Glomerular visceral epithelial cell (primary cell): ENCODE measurements at regions not wholly inside any gene's neighbourhood (a gene's known extent, or its start where the extent isn't known, plus 50 kb on each side); places are given as distances from the start of the nearest gene placed in this dataset.
"Not testable (repeated sequence)": the region's sequence is repeated elsewhere in the genome, so short reads cannot be mapped to it uniquely, and the experiment has no call there.

ENCODE experiments used
- DNase-seq: peaks from one replicate; pipeline ENCODE4 v3.0.0-alpha.2; 2016; ENCODE audit errors: extremely low spot score

DNA sequence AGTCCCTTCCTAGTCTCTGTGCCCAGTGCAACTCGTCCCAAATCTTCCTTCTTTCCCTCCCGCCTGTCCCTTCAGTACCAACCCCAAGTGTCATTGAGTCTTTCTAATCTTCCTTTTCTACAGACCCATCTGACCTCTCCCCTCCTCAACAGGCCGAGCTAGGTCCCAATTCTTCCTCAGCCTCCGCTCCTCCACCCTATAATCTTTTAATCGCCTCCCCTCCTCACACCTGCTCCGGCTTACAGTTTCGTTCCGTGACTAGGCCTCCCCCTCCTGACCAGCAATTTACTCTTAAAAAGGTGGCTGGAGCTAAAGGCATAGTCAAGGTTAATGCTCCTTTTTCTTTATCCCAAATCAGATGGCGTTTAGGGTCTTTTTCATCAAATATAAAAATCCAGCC lies 123.1 kb upstream of the MAP2 start:
- DNase-seq = not testable (repeated sequence)

DNA sequence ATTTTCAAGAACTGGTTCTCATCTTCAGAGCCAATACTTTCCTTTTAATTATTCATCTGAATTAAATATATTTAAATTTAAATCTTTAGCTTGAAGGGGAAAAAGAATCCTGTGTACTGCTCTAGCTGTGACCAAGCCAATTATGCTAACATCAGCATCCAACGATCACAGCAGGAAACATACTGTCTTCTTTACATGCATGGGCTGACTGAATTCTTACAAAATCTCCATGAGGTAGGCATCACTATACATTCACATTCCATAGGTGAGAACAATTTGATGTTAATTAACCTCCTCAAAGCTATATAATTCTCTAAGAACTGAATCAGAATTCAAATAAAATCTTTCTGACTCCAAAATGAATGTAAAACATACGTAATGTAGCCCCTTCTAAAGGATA lies 118.8 kb upstream of the MAP2 start:
- DNase-seq = no peak

DNA sequence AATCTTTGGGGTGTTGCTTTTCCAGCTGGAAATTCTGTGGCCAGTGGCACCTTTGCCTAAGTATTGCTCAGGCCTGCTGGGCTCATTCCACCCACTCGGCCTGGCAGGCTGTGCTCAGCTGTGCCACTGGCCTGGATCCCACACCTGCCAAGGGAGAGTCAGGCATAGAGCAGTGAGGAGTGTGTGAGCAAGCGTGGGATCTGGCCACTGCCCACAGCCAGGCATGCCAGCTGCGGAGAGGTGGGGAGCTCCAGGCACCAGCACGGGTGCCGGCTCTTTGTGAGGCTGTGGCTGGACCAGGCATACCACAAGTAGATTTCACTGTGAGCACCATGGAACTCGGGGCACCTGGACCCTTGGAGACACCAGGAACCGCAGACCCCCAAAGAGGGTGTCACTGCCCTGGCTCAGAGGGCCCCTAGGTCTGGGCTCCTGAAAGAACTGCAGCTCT lies 118.1 kb upstream of the MAP2 start:
- no peak for DNase-seq

DNA sequence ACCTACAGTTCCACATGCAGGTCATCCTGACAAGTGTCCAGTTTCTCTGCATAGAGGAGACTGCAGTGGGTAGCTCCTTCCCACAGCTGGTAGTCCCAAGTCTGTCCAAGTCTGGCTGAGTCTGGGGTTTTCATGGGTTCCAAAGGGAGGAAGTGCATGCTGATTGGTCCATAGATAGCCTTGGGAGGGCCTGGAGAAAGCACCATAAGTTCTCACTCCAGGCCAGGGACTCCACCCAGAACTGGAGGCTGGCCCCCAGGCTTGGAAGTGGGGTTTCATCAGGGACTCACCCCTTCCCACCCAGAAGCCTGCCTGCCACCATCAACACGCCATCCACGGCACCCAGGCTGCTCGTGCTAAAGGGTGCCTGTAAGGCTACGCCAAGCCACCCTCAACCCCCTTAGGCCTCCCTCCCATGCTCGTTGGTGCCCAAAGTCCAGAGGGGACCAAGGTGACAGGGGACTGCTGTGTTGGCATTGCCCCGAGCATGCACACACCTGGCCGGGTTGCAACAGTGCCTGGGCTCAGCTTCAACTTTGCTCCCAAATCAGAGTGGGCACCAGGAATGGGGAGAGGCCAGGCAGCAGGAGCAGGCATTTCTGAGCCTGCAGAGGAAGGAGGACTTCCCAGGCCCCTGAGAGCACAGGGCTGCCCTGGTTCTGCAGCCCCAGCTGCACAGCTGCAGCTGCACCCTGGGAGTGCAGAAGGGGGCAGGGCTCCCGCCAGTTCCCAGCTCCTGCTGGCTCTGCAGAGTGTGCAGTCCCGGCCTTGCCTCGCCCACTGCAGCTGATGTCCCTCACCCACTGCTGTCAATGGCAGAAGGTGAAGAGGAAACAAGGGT lies 116.5 kb upstream of the MAP2 start:
- no peak for DNase-seq

DNA sequence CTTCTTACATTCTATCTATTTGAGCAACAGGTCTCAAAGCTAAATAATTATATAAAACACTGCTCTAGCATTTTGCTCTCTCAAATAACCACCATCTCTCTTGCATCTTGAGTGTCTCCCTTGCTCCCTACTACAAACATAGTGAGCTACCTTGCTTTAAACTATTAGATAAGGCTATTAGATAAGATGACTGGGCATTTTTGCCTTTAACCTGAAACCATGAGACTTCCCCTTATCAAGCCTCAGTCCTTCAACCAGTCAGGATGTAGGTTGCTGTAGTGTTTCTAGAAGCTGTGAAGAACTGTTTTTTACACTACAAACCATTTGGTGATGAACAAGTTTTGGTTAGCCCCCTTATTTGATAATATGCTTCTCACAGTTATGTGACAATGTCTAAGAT lies 115.4 kb upstream of the MAP2 start:
- no peak for DNase-seq

DNA sequence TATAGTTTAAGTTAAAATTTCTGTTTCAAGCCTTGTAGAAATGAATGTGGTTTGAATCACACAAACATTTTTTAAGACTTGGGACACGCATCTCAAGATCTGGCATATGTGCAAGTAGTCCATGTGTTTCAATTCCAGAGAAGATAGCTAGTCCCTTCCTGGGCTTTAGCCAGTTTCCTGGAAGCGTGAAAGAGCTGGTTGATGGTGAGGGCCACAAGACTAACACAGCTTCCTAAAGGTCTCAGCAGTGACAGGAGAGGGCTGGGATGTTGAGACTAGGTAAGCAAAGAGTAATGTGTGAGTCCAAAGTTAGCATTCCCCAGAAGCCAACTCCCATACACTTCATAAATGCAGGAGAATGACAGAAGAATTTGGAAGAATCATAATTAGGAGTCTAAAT lies 111.9 kb upstream of the MAP2 start:
- DNase-seq = no peak

DNA sequence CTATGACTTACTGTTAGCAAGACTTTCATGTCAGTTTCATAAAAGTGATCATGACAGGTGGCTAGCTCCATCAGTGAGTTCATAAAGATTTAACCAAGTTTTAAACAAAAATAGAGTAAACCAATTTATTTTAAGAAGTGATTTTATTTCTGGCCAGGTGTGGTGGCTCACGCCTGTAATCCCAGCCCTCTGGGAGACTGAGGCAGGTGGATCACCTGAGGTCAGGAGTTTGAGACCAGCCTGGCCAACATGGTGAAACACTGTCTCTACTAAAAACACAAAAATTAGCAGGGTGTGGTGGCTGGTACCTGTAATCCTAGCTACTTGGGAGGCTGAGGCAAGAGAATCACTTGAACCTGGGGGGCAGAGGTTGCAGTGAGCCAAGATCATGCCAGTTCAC lies 111.4 kb upstream of the MAP2 start:
- DNase-seq = not testable (repeated sequence)

DNA sequence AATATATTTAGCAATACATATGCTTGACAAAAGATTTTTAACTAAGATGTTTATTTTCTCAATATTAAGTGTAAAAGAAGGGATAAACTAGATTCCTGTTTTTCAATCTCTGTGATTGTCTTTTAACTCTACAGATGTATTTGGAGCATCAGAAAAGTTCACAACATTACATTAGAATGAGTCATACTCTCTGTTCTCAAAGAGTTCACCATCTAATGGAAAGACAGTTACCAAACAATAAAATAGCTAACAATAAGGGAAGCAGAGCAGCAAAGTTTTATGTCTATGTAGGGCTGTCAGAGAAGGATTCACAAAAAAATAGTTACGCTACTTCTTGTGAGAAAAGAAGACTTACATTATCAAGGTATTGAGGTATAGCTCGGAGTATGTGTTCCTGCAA lies 109.2 kb upstream of the MAP2 start:
- DNase-seq = no peak

DNA sequence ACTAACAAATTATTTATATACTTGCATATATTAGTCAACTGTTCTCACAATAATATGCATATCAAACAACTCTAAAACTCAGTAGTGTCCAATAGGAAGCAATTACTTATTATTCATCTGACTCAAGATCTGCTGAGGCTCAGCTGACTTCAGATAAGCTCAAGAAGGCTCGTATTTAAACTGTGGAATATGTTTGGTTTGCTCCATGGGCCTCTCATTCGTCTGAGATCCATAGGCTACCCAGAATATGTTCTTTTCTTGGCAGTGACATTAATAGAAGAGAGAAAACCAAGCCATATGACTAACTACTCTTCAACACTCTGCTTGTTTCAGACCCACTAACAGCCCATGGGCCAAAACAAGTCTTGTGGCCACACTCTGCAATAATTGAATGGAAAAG lies 107.7 kb upstream of the MAP2 start:
- DNase-seq = no peak

DNA sequence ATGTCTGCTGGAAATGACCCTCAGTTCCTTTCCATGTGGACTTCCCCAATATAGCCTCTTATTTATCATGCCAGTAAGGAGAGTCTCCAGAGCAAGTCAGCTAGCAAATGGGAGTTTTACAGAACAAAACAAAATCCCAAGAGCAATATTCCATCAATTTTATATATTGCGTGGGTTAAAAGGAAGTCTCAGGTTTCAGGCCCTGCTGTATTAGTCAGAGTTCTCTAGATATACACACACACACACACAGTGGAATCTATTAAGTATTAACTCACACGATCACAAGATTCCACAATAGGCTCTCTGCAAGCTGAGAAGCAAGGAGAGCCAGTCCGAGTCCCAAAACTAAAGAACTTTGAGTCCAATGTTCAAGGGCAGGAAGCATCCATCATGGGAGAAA lies 102.8 kb upstream of the MAP2 start:
- peak; percentile 40 for DNase-seq

DNA sequence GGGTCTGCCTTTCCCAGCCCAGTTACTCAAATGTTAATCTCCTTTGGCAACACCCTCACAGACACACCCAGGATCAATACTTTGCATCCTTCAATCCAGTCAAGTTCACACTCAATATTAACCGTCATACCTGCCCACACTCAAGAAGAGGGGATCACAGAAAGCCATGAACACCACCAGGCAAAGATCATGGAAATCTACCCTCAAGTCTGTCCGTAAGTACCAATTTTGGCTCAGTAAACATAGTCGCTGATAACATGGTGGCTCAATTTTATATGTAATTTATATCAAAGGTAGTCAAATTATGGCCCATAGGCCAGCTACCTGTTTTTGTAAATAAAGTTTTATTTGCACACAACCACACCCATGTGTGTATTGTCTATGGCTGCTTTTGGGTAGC lies 102.3 kb upstream of the MAP2 start:
- no peak for DNase-seq

DNA sequence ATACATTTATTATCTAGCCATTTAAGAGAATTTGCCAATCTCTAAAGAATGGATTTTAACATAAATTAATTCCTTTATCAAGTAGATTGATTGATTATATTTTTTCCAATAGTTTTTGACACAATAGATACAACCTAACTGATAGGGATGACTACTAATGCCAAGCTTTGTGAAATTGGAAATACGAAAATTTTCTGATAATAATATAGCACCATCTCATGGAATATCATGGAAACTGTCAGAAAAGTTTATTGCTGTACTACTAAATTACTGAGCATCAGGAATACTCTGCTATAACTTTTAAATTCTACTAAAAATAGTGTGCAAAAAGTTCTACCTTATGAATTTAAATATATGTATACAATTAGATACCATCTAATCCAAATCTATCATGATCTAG lies 101.8 kb upstream of the MAP2 start:
- no peak for DNase-seq

DNA sequence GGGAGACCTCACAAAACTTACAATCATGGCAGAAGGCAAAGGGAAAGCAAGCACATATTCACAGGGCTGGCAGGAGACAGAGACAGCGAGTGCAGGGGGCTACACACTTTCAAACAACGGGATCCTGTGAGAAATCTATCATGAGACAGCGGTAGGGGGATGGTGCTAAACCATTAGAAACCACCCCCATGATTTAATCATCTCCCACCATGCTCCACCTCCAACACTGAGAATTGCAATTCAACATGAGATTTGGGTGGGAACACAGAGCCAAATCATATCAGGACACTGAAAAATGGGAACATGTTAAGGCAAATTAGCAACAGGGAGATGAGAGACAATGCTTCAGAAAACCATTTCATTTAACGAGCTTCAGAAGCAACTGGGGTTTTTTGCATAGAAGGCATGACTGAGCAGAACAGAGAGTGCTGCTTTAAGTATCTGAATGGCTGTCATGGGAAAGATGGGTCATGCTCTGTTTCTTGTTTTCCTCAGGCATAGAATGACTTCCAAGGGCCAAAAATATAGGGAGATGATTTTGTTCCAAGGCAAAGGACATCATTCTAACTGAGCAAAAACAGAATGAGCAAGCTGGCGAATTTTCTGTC lies 100.8 kb upstream of the MAP2 start:
- no peak for DNase-seq

DNA sequence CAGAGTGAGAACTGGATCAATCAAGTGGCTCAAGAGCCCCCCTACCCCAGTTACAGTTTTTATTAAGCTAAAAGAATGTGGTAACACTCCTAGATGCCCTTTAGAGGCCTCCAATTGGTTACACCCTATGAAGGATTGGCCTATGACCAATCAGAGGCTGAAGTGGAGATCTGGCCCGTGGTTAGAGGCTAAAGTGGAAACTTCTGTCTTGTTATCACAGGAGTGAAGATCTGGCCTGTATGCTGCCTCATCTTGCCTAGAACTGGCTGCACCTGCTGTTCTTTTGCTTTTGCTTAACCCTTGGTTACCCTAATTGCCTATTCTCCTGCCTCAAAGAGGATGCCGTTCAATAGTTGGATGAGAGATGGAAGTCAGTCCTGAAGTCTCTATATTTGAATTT lies 100.1 kb upstream of the MAP2 start:
- DNase-seq = no peak

DNA sequence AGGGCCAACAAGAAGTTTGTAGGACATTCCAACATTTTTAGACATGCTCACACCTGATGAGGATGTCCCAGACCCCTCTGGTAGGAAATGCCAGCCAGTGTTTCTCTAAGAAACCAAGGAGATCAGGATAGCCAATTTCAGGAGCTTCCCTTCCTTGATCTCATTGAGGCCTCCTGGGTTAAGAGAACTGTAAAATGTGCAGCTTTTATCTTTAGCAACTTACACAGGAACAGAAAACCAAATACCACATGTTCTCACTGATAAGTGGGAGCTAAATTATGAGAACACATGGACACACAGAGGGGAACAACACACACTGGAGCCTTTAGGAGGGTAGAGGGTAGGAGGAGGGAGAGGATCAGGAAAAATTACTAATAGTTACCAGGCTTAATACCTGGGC lies 99.6 kb upstream of the MAP2 start:
- no peak for DNase-seq

DNA sequence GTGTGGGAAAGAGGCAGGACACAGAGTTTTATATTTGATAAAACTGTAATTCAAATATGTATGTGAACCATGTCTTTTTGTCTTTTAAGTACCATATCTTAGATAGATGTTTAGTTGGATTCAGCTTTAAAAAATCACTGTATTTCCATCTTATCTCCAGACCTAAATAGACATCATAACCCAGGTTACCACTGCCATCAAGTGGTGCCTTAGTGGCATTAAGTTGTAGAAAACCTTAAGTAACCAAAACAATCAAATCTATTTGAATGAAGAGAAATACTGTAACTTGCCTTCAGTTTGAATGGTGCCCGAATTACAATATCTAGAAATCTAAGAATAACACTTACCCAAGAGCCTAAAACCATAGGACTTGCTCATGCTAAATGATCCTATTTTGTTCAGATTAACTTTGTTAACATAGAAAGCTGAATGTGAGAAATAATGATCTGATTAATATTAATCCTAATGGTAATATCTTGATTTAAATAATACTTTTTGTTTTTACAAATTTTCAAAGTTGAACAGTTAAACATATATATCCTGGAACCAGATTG lies 92.5 kb upstream of the MAP2 start:
- peak; percentile 41 for DNase-seq

DNA sequence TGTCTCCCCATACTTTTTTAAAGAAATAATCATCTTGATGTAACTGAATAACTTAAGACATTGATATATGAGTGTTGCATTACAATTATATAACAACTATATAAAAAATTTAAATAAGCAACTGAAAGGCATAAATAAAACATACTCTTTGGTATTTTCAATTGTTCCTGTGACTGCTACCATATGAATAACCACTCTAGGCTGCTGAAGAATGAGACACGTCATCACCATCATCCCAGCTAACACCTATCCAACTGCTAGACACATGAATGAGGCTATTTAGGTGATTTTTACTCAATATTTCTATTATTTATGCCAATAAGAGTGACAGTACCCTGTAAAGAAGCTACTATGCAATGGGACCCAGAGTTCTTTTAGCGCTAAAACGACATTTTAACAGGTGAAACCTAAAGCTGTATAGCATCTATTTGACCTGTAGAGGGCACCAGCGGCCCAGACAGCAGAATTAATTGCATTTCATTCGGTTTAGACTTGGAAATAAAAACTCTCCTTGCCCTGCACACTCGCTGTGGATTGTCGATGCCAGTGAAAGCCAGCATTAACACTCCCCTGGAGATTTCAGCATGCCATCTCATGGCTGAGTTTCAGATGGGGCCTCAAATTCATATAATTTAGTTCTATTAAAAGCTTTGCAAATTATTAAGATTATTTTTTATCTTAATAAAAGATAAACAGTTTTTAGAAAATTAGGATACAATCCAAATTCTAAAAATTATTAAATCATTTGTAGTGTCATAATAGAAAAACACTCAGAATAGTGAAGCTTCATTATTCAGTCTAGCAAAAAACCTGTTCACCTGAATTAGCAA lies 89.4 kb upstream of the MAP2 start:
- peak; percentile 80 for DNase-seq

DNA sequence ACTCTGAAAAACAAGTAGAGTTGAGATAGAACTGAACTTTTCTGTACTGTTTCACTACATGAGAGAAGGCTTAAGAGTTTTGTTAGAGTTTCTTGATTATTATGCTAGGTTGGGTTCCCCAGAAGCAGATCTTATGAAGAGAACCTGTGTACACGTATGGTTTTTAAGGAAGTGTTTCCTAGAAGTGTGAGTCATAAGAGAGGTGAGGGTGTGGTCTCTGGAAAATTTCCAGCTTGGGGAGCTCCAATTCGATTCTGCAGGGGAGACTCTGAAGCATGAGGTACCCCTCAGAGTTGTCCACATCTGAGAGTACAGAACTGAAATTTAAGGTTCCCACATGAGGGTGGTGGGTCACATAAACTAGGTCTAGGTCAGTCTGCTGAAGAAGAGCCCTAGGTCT lies 83.3 kb upstream of the MAP2 start:
- DNase-seq = no peak

DNA sequence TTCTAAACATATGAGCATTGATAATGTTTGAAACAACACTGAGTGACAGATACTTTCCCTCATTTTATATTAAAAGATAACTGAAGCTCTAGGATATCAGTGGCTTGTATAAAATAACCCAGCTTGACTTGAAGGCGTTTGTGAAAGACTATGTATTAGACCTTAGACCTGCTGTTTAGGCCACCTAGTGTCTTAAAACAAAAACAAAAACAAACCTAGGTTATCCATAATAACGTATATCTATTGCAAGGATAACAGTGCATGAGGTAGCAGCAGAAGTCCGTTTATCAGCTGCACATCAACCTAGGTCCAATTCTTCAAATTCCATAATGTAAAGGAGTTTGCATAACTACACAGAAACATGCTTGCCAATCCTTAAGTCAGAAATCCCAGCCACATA lies 79.5 kb upstream of the MAP2 start:
- no peak for DNase-seq

DNA sequence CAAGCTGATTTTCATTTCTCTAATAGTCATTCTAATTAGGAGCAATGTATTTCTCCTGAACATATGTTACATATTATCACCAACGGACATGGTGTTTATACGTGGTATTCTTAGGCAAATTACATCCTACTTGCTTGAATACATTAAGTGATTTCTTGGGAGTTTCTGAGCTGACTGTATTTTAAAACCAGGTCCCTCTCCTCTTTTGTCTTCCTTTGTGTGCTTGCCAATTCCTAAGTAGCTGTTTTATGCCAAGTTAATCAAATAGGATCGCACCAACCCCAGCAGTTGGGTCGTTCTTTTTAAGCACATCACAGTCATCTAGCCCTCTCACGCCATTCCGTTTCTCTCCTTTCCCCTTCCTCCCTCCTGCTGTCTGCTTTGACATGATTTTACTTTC lies 75.4 kb upstream of the MAP2 start:
- no peak for DNase-seq

DNA sequence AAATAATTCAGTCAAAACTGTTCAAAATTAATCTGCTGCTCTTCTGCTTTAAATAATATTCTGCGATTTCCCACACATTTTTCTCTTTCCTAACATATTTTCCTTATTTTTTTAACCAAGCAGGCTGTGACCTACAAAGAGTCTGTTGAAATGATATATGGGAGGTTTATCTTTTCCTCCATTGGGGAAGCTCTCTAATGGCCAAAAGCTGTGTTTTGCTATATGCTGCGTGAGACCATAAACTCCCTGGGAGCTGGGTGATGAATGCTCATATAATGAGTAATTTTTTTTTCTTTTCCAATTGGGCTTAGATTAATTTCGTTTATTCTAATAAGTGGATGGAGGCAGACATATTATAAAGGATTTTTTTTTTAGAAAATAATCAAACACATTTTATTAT lies 72.2 kb upstream of the MAP2 start:
- DNase-seq = no peak

DNA sequence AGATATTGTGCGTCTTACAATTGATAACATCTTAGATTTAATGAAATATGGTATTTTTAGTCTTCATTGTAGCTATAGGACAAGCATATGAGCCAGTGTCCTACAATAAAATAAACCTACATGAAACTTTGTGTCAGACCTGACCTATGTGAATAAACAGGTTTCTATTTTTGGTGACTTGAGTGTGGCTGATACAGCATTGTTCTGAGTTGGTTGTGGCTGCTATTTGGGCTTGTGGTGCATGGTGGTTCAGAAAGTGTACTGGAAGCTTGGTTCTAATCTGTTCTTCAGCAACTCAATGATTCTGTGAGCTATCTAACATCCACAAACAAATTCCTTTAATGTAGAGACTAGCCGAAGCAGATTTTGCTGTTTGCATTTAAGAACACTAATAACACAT lies 64.9 kb upstream of the MAP2 start:
- no peak for DNase-seq
